ENCODE measurements at regions not wholly inside any gene's neighbourhood (a gene's known extent, or its start where the extent isn't known, plus 50 kb on each side); places are given as distances from the start of the nearest gene placed in this dataset.
A peak's percentile ranks its signal among the peaks of the same experiment; 100 is the strongest.
"Not testable (repeated sequence)": the region's sequence is repeated elsewhere in the genome, so short reads cannot be mapped to it uniquely, and the experiment has no call there.

GRCh38 chr5:60473654-60474053 lies 226.3 kb downstream of the DEPDC1B start:
- Histone ChIP-seq H3K36me3 (no peaks in the 10 kb centered on the region), H3K27me3 (no peaks in the 10 kb centered on the region), H3K27ac (no peak overlapping the region), H3K4me3 (no peak overlapping the region), H3K9me3 (ENCODE audit: low read depth) (no peaks in the 10 kb centered on the region), H3K4me1 (ENCODE audit: low read depth) (no peaks in the 10 kb centered on the region)
- DNase-seq (ENCODE audit: low read depth in 1 of 2, low spot score in 1 of 2): no peak
- TF ChIP-seq CTCF (IDR thresholded peaks at IDR 0.05; ENCODE audit: low read depth, low read length): no peak

GRCh38 chr5:60473027-60473426 lies 226.9 kb downstream of the DEPDC1B start:
- not testable (repeated sequence) for DNase-seq (ENCODE audit: low read depth in 1 of 2, low spot score in 1 of 2); H3K9me3 ChIP-seq (ENCODE audit: low read depth); H3K4me3 ChIP-seq; H3K27me3 ChIP-seq; H3K36me3 ChIP-seq; H3K27ac ChIP-seq; H3K4me1 ChIP-seq (ENCODE audit: low read depth)

GRCh38 chr5:60470881-60471280 lies 229.1 kb downstream of the DEPDC1B start:
- Histone ChIP-seq H3K4me3 (no peak overlapping the region), H3K36me3 (no peaks in the 10 kb centered on the region), H3K9me3 (ENCODE audit: low read depth) (no peaks in the 10 kb centered on the region), H3K27ac (no peak overlapping the region), H3K4me1 (ENCODE audit: low read depth) (no peaks in the 10 kb centered on the region), H3K27me3 (no peaks in the 10 kb centered on the region)
- TF ChIP-seq CTCF (IDR thresholded peaks at IDR 0.05; ENCODE audit: low read depth, low read length): no peak
- DNase-seq (ENCODE audit: low read depth in 1 of 2, low spot score in 1 of 2): no peak

- Histone ChIP-seq H3K4me1 (ENCODE audit: low read depth) (no peaks in the 10 kb centered on the region), H3K27me3 (no peaks in the 10 kb centered on the region), H3K36me3 (no peaks in the 10 kb centered on the region), H3K9me3 (ENCODE audit: low read depth) (no peaks in the 10 kb centered on the region), H3K4me3 (no peak overlapping the region), H3K27ac (no peak overlapping the region)
- TF ChIP-seq CTCF (IDR thresholded peaks at IDR 0.05; ENCODE audit: low read depth, low read length): no peak
- no peak for DNase-seq (ENCODE audit: low read depth in 1 of 2, low spot score in 1 of 2)
Measured at GRCh38 chr5:60469286-60469685, 230.7 kb downstream of the DEPDC1B start.

- no peak for TF ChIP-seq CTCF (IDR thresholded peaks at IDR 0.05; ENCODE audit: low read depth, low read length)
- DNase-seq (ENCODE audit: low read depth in 1 of 2, low spot score in 1 of 2): peak in 1 of 2 donors; percentile 44
Measured at GRCh38 chr5:60463179-60463868, 236.6 kb downstream of the DEPDC1B start.

GRCh38 chr5:60458666-60459065 lies 241.3 kb downstream of the DEPDC1B start:
- Histone ChIP-seq H3K4me3 (no peak overlapping the region), H3K27ac (no peak overlapping the region)
- no peak for DNase-seq (ENCODE audit: low read depth in 1 of 2, low spot score in 1 of 2)

More at GRCh38 chr5:60463179-60463868, 236.6 kb downstream of the DEPDC1B start:
- H3K4me3 ChIP-seq: no peak overlapping the region
- H3K4me1 ChIP-seq (ENCODE audit: low read depth): no peaks in the 10 kb centered on the region
- no peaks in the 10 kb centered on the region for H3K36me3 ChIP-seq
- H3K27me3 ChIP-seq: no peaks in the 10 kb centered on the region
- H3K9me3 ChIP-seq (ENCODE audit: low read depth): no peaks in the 10 kb centered on the region
- no peak overlapping the region for H3K27ac ChIP-seq

More at GRCh38 chr5:60458666-60459065, 241.3 kb downstream of the DEPDC1B start:
- Histone ChIP-seq H3K4me1 (ENCODE audit: low read depth) (no peaks in the 10 kb centered on the region), H3K27me3 (no peaks in the 10 kb centered on the region), H3K36me3 (no peaks in the 10 kb centered on the region), H3K9me3 (ENCODE audit: low read depth) (no peaks in the 10 kb centered on the region)
- no peak for TF ChIP-seq CTCF (IDR thresholded peaks at IDR 0.05; ENCODE audit: low read depth, low read length)

All from cardiac muscle cell (in vitro differentiated cells and primary cell).